GM12864 (cell line): ENCODE measurements at regions not wholly inside any gene's neighbourhood (a gene's known extent, or its start where the extent isn't known, plus 50 kb on each side); places are given as distances from the start of the nearest gene placed in this dataset.

Experiments used
- DNase-seq: peaks from one replicate; pipeline ENCODE4 v3.0.0-alpha.2; 2011; ENCODE audit warnings: low read depth
- H3K4me3 ChIP-seq: 2 replicates; pipeline ENCODE4 v1.5.1; 2011; ENCODE audit warnings: mild to moderate bottlenecking, low read depth, low read length, control low read depth
- CTCF ChIP-seq: IDR thresholded peaks from 2 replicates; pipeline ENCODE4 v1.5.1; 2011; ENCODE audit warnings: low read depth, mild to moderate bottlenecking, moderate library complexity, low read length, control low read depth, inconsistent platforms; ENCODE audit errors: missing control alignments

- TF ChIP-seq CTCF, result no peak
- H3K4me3 ChIP-seq, result no peak overlapping the region
- no peak for DNase-seq
Observed at GRCh38 chr12:16726879-16727278, 120.9 kb upstream of the LMO3 start.

GRCh38 chr12:16719713-16720416 is 113.9 kb upstream of the LMO3 start:
- TF ChIP-seq CTCF, result no peak
- no peak overlapping the region for H3K4me3 ChIP-seq
- no peak for DNase-seq

GRCh38 chr12:16716928-16717327 is 111.0 kb upstream of the LMO3 start:
- no peak for DNase-seq
- no peak overlapping the region for H3K4me3 ChIP-seq
- no peak for TF ChIP-seq CTCF

- no peak for DNase-seq
- TF ChIP-seq CTCF, result no peak
- no peak overlapping the region for H3K4me3 ChIP-seq
Observed at GRCh38 chr12:16692099-16692498, 86.1 kb upstream of the LMO3 start.

- no peak overlapping the region for H3K4me3 ChIP-seq
- DNase-seq, result no peak
- no peak for TF ChIP-seq CTCF
Observed at GRCh38 chr12:16691624-16692023, 85.7 kb upstream of the LMO3 start.

- no peak overlapping the region for H3K4me3 ChIP-seq
- TF ChIP-seq CTCF, result no peak
- DNase-seq, result no peak
Observed at GRCh38 chr12:16688200-16688599, 82.2 kb upstream of the LMO3 start.

GRCh38 chr12:16685107-16685506 is 79.1 kb upstream of the LMO3 start:
- DNase-seq, result no peak
- no peak overlapping the region for H3K4me3 ChIP-seq
- no peak for TF ChIP-seq CTCF
